ENCODE measurements at regions not wholly inside any gene's neighbourhood (a gene's known extent, or its start where the extent isn't known, plus 50 kb on each side); places are given as distances from the start of the nearest gene placed in this dataset.
A peak's percentile ranks its signal among the peaks of the same experiment; 100 is the strongest.

- DNase-seq, result no peak
Observed at GRCh38 chr9:105860516-105860915, 166.2 kb downstream of the TMEM38B start.

DNA sequence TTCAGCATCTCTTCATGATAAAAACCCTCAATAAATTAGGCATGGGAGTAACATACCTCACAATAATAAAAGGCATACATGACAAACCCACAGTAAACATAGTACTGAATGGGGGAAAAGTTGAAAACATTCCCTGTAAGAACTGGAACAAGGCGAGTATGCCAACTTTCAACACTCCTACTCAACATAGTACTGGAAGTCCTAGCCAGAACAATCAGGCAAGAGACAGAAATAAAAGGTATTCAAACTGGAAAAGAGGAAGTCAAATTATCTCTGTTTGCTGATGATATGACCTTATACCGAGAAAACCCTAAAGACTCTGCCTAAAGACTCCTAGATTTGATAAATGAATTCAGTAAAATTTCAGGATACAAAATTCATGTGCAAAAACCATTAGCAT, 167.6 kb downstream of the TMEM38B start:
- DNase-seq, result no peak

DNA sequence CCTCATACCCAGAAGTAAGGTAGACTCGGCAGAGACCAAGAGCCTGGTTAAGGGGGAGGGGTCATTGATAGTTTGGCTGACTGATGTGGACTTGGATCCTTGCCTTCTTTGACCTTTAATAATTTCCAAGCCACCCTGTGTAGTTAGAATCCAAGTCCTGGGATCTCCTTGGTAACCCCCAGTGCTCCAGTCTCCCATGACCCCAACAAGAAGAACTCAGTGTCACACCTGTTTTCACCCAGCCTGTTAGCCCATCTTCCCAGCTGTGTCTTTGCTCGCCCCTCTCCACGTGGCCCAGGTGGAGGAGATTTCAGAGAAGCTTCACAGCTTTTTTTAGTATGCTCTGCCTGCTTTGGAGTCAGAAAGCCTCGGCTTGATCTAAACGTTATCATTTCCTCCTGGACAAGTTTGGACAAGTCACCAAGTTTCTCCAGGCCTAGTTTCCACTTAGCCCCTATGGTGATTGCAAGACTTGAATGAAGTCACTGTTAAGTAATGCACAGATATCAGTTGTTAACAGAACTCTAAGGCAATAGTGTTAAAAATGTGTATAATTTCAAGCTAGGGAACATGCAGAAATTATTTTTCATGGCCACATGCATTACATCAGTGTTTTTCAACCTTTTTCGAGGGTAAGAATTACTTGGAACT, 170.0 kb downstream of the TMEM38B start:
- DNase-seq, result no peak

GRCh38 chr9:105865285-105865684, 170.9 kb downstream of the TMEM38B start:
- no peak for DNase-seq

DNA sequence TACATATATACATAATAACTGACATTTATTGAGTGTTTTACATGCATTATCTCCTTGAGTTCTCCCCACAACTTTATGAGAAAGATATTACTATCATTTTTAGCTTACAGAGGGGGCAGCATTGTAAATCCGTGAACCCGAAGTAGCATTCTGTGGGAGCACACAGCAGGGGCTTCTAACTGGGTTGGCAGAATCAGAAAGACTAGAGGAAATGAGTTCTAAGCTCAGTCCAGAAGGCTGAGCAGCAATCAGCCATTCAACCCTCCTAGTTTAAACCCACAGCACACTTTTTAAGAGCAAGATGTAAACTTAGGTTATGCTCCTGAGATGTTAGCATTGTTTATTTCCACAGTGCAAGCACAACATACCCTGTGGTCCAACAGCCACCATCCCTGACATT, 177.2 kb downstream of the TMEM38B start:
- no peak for DNase-seq

DNA sequence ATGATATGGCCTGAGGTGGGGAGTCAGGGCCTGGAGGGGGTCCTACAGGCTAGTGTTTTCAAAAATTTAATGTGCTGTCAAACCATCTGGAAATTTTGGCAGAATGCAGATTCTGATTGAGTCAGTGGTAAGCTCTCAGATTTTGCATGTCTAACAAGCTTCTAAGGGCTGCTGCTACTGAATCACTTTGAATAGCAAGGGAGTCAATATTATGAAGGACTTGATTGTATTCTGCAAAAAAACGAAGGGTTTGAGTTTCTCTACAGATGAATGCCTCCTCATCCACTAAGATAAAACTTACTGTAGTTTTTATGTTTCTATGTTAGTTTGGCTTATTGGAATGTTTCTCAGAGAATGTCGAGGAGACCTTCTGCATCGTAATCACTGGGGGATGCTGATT, 179.5 kb downstream of the TMEM38B start:
- no peak for DNase-seq

- DNase-seq, result peak in 4 of 58 donors; percentile 4 to 35 (median 16)
Observed at GRCh38 chr9:105877721-105878120, 183.4 kb downstream of the TMEM38B start.

GRCh38 chr9:105879181-105879580, 184.8 kb downstream of the TMEM38B start:
- DNase-seq, result no peak

GRCh38 chr9:105880517-105880916, 186.2 kb downstream of the TMEM38B start:
- DNase-seq, result peak in 1 of 58 donors; percentile 12

- DNase-seq, result no peak
Observed at GRCh38 chr9:105881021-105881420, 186.7 kb downstream of the TMEM38B start.

- DNase-seq, result peak in 52 of 58 donors; percentile 7 to 79 (median 36)
Observed at GRCh38 chr9:105881654-105882349, 187.5 kb downstream of the TMEM38B start.

DNA sequence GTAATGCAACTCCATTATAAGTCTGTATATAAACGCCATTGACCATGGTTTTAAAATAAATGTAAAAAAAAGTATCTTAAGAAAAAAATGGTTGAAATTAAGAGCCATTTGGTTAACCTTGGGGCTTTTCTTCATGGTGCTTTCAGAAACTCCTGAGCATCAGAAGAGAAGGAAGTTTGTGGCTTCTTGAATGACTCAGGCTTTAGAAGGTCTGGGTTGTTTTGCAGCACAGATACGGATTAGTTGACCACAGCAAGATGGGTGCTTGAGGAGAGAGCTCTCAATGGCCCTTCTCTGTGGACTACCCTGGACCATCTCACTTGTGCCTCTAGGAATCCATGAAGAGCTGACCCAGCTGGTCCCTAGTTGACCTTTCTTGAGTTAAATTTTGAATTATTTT, 189.5 kb downstream of the TMEM38B start:
- no peak for DNase-seq

DNA sequence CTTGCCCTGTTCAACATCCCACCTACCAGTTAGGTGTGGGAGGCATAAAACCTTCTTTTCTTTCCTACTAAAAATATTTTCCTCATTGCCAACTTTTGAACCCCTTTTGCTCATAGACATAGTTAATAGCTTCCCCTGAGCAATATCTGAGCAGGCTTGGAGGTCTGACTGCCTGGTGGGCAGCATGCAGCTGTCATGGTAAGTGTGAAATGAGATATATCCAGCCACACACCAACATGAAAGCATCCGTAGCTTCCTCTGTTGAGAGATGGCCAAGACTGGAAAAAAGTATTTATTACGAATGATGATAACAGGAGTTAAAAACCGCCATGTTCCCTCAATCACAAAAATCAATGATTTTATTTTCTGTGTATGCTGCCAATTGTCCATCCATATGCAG, 190.1 kb downstream of the TMEM38B start:
- no peak for DNase-seq

GRCh38 chr9:105886136-105886535, 191.8 kb downstream of the TMEM38B start:
- DNase-seq, result peak in 15 of 58 donors; percentile 2 to 77 (median 21)

DNA sequence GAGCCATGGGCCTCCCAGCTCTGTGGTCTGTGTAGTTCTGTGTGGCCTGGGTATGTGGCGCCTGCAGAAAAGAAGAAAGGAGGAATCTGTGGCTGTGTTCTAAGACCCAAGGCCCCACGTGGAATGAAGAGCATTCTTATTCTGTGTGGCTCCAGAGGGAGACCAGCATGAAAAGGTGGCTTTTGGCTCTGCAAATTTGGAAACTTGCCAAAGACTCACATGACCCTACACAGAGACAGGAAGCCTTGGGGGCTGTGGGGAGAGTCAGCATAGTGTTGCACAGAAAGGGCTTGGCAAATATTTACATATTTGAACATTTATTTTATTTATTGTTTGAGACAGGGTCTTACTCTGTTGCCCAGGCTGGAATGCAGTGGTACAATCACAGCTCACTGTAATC, 193.3 kb downstream of the TMEM38B start:
- DNase-seq, result no peak

DNA sequence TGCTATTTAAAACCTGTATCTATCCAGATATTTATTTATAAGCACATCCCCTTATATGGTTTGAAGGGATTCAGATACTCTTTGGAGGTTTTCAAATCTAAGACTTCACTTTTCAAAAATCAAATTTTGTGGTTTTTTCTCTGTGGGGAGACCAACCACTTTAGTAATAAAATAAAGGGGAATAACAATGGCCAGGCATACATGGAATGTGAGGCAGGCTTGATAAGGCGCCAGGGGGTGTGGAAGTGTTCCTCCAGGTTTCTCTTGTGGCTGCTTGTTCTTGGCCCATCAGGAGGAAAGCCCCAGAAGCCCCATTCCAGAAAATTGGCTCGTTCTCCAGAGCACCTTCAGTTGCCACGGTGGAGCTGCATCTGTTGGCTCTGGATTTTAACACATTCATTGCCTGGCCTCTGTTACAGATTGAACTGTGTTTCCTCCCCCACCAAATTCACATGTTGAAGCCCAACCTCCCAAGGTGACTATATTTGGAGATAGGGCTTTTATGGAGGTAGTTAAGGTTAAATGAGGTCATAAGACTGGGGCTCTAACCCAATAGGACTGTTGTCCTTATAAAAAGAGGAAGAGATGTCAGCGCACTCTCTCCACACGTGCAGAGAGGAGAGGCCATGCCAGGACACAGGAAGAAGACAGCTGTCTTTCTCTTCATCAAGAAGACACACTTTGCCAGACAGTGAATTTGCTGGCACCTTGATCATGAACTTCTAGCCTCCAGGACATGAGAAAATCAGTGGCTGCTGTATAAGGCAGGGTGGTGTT, 195.9 kb downstream of the TMEM38B start:
- no peak for DNase-seq

DNA sequence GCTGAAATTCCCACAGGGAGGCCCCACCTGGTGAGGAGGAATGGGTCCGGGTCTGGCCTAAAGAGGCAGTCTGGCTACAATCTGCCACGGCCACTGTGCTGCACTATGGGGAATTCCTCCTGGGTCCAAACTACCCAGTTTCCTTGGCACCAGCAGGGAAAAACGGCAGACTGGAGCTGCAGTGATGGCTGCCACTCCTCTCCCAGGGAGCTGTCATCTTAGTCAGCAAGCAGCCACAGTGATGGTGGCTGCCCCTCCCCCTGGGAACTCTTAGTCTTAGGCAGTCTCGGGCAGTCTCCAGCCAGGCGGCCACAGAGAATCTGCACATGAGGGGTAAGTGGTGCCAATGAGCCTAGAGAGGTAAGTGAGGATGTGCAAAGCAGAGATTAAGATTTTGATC, 205.8 kb downstream of the TMEM38B start:
- DNase-seq, result no peak

GRCh38 chr9:105901514-105902109, 207.3 kb downstream of the TMEM38B start:
- DNase-seq, result peak in 44 of 58 donors; percentile 1 to 58 (median 23)

- no peak for DNase-seq
Observed at GRCh38 chr9:105908069-105908468, 213.7 kb downstream of the TMEM38B start.

DNA sequence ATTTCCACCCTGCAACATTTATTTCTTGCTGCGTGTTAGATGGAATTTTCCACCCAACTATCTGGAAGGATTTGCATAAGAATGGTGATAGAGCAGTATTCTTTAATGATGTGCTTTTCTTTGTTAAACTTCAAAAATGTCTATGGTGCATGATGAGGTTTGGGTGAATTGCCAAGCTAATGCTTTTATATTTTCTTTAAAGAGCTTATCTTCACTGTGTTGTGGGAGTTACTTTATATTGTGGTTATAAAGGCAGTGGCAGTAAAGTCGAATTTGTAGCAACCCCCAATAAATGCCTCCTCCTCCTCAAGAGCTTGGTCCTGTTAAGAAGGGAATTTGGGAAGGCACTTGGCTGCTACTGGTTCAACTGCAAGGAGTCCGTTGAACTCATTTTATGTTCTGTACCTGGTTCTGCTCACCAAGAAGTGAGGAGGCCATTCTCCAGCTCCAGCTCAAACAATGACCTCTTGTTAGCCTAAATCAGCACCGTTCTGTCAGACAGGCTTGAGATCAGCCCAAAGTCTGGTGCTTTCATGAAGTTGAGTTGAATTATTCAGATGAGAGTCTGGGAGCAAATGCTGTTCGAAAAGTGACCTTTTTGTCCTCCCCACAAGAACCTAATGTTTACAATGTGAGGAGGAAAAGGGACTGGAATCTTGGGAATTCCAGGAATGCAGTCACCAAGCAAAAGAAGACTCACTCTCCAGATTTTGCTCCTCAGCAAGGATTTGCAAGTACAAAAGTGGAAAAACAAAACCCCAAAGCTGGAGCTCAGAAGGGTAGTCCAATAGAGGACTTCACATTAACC, 217.0 kb downstream of the TMEM38B start:
- DNase-seq, result no peak

Data from anterior cingulate cortex (tissue), 58 donors.